Neural cell (in vitro differentiated cells): ENCODE measurements at regions not wholly inside any gene's neighbourhood (a gene's known extent, or its start where the extent isn't known, plus 50 kb on each side); places are given as distances from the start of the nearest gene placed in this dataset.

ENCODE experiments used
- CTCF ChIP-seq: fragments of 450-650 bp; IDR thresholded peaks from 2 replicates; pipeline ENCODE4 v1.5.1; 2014; ENCODE audit warnings: antibody characterized with exemption, mild to moderate bottlenecking, moderate library complexity; ENCODE audit not compliant: poor library complexity, severe bottlenecking
- EP300 ChIP-seq: fragments of 450-650 bp; conservative IDR thresholded peaks from 2 replicates; pipeline ENCODE4 v1.6.1; 2014; ENCODE audit warnings: antibody characterized with exemption, mild to moderate bottlenecking, moderate library complexity; ENCODE audit not compliant: poor library complexity, severe bottlenecking
- SMC3 ChIP-seq: fragments of 450-650 bp; conservative IDR thresholded peaks from 2 replicates; pipeline ENCODE4 v1.6.1; 2014; ENCODE audit warnings: antibody characterized with exemption, mild to moderate bottlenecking, moderate library complexity; ENCODE audit not compliant: poor library complexity
- TAF1 ChIP-seq: IDR thresholded peaks from 2 replicates; pipeline ENCODE4 v1.6.1; 2012; ENCODE audit warnings: low read depth

- TF ChIP-seq CTCF (no peak), TAF1 (no peak), SMC3 (no peak), EP300 (no peak)
Observed at GRCh38 chr7:41872966-41873365, 170.1 kb upstream of the INHBA start.
